ENCODE measurements at regions not wholly inside any gene's neighbourhood (a gene's known extent, or its start where the extent isn't known, plus 50 kb on each side); places are given as distances from the start of the nearest gene placed in this dataset.

- no peak overlapping the region for H3K27ac ChIP-seq
- no peak for TF ChIP-seq POLR2A (IDR thresholded peaks at IDR 0.05)
- TF ChIP-seq CTCF (IDR thresholded peaks at IDR 0.05): no peak
- H3K4me1 ChIP-seq: no peaks in the 10 kb centered on the region
- H3K9me3 ChIP-seq: no peaks in the 10 kb centered on the region
- H3K4me3 ChIP-seq: no peak overlapping the region
- no peaks in the 10 kb centered on the region for H3K27me3 ChIP-seq
- H3K36me3 ChIP-seq (replicated peaks in 1 of 2; ENCODE audit: insufficient read depth in 1 of 2, low read depth in 2 of 2): no peaks in the 10 kb centered on the region
- intact Hi-C loops (cut with DNase I): no loop called here
- ATAC-seq (peak; percentile 35), DNase-seq (peak in 3 of 4 donors; percentile 14 to 26 (median 19))
- 23 to 50% methylated on average over 9 of the region's 9 CpGs for WGBS, 2 donors
These were observed 200.5 kb upstream of the LRRC4C start for GRCh38 chr11:41659985-41660384.

GRCh38 chr11:41660585-41660984 is 201.1 kb upstream of the LRRC4C start:
- Histone ChIP-seq H3K27me3 (no peaks in the 10 kb centered on the region), H3K9me3 (no peaks in the 10 kb centered on the region), H3K4me1 (no peaks in the 10 kb centered on the region), H3K4me3 (no peak overlapping the region), H3K36me3 (replicated peaks in 1 of 2; ENCODE audit: insufficient read depth in 1 of 2, low read depth in 2 of 2) (no peaks in the 10 kb centered on the region), H3K27ac (no peak overlapping the region)
- WGBS, 2 donors: 66 to 71% methylated on average over 8 of the region's 8 CpGs
- no peak for TF ChIP-seq POLR2A (IDR thresholded peaks at IDR 0.05)
- no peak for TF ChIP-seq CTCF (IDR thresholded peaks at IDR 0.05)
- ATAC-seq (no peak), DNase-seq (no peak)
- intact Hi-C loops (cut with DNase I): no loop called here

- no peak for TF ChIP-seq CTCF (IDR thresholded peaks at IDR 0.05)
- no peak for TF ChIP-seq POLR2A (IDR thresholded peaks at IDR 0.05)
- WGBS, 2 donors: 23 to 30% methylated on average over 7 of the region's 7 CpGs
These were observed 206.2 kb upstream of the LRRC4C start for GRCh38 chr11:41665441-41666360.

GRCh38 chr11:41666951-41667653 is 207.7 kb upstream of the LRRC4C start:
- Histone ChIP-seq H3K27me3 (no peaks in the 10 kb centered on the region), H3K9me3 (no peaks in the 10 kb centered on the region), H3K27ac (no peak overlapping the region), H3K36me3 (replicated peaks in 1 of 2; ENCODE audit: insufficient read depth in 1 of 2, low read depth in 2 of 2) (no peaks in the 10 kb centered on the region), H3K4me3 (no peak overlapping the region), H3K4me1 (no peaks in the 10 kb centered on the region)
- TF ChIP-seq CTCF (IDR thresholded peaks at IDR 0.05) (no peak), POLR2A (IDR thresholded peaks at IDR 0.05) (no peak)
- DNase-seq (no peak), ATAC-seq (no peak)
- 60% methylated on average over 5 of the region's 5 CpGs for WGBS, 2 donors
- intact Hi-C loops (cut with DNase I): no loop called here

More at GRCh38 chr11:41665441-41666360, 206.2 kb upstream of the LRRC4C start:
- H3K4me3 ChIP-seq: no peak overlapping the region
- intact Hi-C loops (cut with DNase I): no loop called here
- no peaks in the 10 kb centered on the region for H3K36me3 ChIP-seq (replicated peaks in 1 of 2; ENCODE audit: insufficient read depth in 1 of 2, low read depth in 2 of 2)
- H3K4me1 ChIP-seq: no peaks in the 10 kb centered on the region
- no peaks in the 10 kb centered on the region for H3K9me3 ChIP-seq
- ATAC-seq (no peak), DNase-seq (no peak)
- H3K27me3 ChIP-seq: no peaks in the 10 kb centered on the region
- H3K27ac ChIP-seq: no peak overlapping the region
